ENCODE measurements at regions not wholly inside any gene's neighbourhood (a gene's known extent, or its start where the extent isn't known, plus 50 kb on each side); places are given as distances from the start of the nearest gene placed in this dataset.

- no peaks in the 10 kb centered on the region for H3K36me3 ChIP-seq (replicated peaks in 1 of 2; ENCODE audit: control insufficient read depth in 1 of 2, insufficient read depth in 2 of 2, low read length in 2 of 2)
- no peak for DNase-seq
- Mint-ChIP-seq H3K36me3 (no peaks in the 10 kb centered on the region), H3K4me1 (peaks cover 5% of the 10 kb centered on the region), H3K27ac (no peak overlapping the region), H3K27me3 (ENCODE audit: low read depth in 3 of 3) (peaks cover 0 to 2% (median 1%) of the 10 kb centered on the region in 3 donors), H3K4me3 (no peak overlapping the region), H3K9me3 (peaks cover 0 to 7% (median 3%) of the 10 kb centered on the region in 7 donors)
- no peak for TF ChIP-seq CTCF (IDR thresholded peaks at IDR 0.05)
- no peak overlapping the region for H3K4me2 ChIP-seq (replicated peaks; ENCODE audit: extremely low read depth, low read length, poor library complexity, severe bottlenecking)
- no peaks in the 10 kb centered on the region for H3K79me2 ChIP-seq (ENCODE audit: insufficient read depth, low read length)
- intact Hi-C loops (cut with micrococcal nuclease), result no loop called here
- no peaks in the 10 kb centered on the region for H3K4me1 ChIP-seq (ENCODE audit: control insufficient read depth in 1 of 2, insufficient read depth in 2 of 2, low read length in 2 of 2)
- 100% methylated on average over 1 of the region's 3 CpGs for WGBS (ENCODE audit: insufficient coverage)
- H3K9me3 ChIP-seq (replicated peaks in 1 of 2; ENCODE audit: control insufficient read depth in 1 of 2, insufficient read depth in 1 of 2, low read length in 2 of 2), result peaks cover 0 to 2% of the 10 kb centered on the region in 2 donors
- no peak overlapping the region for H3K9ac ChIP-seq (ENCODE audit: insufficient read depth, low read length, poor library complexity, severe bottlenecking)
- no peak overlapping the region for H2AFZ ChIP-seq (ENCODE audit: insufficient read depth, low read depth, low read length, poor library complexity, severe bottlenecking)
- no peak overlapping the region for H3K4me3 ChIP-seq (replicated peaks in 1 of 3; ENCODE audit: low read depth in 2 of 3, low read length in 3 of 3)
- H4K20me1 ChIP-seq (ENCODE audit: insufficient read depth, low read length), result no peaks in the 10 kb centered on the region
- H3K27me3 ChIP-seq (ENCODE audit: control insufficient read depth in 2 of 2, insufficient read depth in 2 of 2, low read length in 2 of 2), result no peaks in the 10 kb centered on the region
- H3K27ac ChIP-seq (ENCODE audit: low read depth in 1 of 2, low read length in 2 of 2), result no peak overlapping the region
Observed at GRCh38 chr18:73835039-73835438, 312.6 kb downstream of the FBXO15 start.

GRCh38 chr18:73831688-73832087, 315.9 kb downstream of the FBXO15 start:
- H3K9me3 Mint-ChIP-seq, result peaks cover 0 to 10% (median 5%) of the 10 kb centered on the region in 7 donors
- Histone ChIP-seq H3K9me3 (replicated peaks in 1 of 2; ENCODE audit: control insufficient read depth in 1 of 2, insufficient read depth in 1 of 2, low read length in 2 of 2) (peaks cover 0 to 2% of the 10 kb centered on the region in 2 donors), H2AFZ (ENCODE audit: insufficient read depth, low read depth, low read length, poor library complexity, severe bottlenecking) (no peak overlapping the region), H3K27me3 (ENCODE audit: control insufficient read depth in 2 of 2, insufficient read depth in 2 of 2, low read length in 2 of 2) (no peaks in the 10 kb centered on the region), H3K4me3 (replicated peaks in 1 of 3; ENCODE audit: low read depth in 2 of 3, low read length in 3 of 3) (no peak overlapping the region), H3K36me3 (replicated peaks in 1 of 2; ENCODE audit: control insufficient read depth in 1 of 2, insufficient read depth in 2 of 2, low read length in 2 of 2) (no peaks in the 10 kb centered on the region), H3K27ac (ENCODE audit: low read depth in 1 of 2, low read length in 2 of 2) (no peak overlapping the region), H3K4me1 (ENCODE audit: control insufficient read depth in 1 of 2, insufficient read depth in 2 of 2, low read length in 2 of 2) (no peaks in the 10 kb centered on the region), H4K20me1 (ENCODE audit: insufficient read depth, low read length) (no peaks in the 10 kb centered on the region), H3K4me2 (replicated peaks; ENCODE audit: extremely low read depth, low read length, poor library complexity, severe bottlenecking) (no peak overlapping the region), H3K79me2 (ENCODE audit: insufficient read depth, low read length) (no peaks in the 10 kb centered on the region), H3K9ac (ENCODE audit: insufficient read depth, low read length, poor library complexity, severe bottlenecking) (no peak overlapping the region)
- 90% methylated on average over 6 of the region's 6 CpGs for whole genome bisulfite sequencing (ENCODE audit: insufficient coverage)
- H3K27me3 Mint-ChIP-seq (ENCODE audit: low read depth in 3 of 3), result peaks cover 0 to 3% (median 0%) of the 10 kb centered on the region in 3 donors
- H3K36me3 Mint-ChIP-seq, result no peaks in the 10 kb centered on the region
- H3K4me3 Mint-ChIP-seq, result no peak overlapping the region
- intact Hi-C loops (cut with micrococcal nuclease), result no loop called here
- H3K4me1 Mint-ChIP-seq, result no peaks in the 10 kb centered on the region
- no peak for TF ChIP-seq CTCF (IDR thresholded peaks at IDR 0.05)
- no peak for DNase-seq
- H3K27ac Mint-ChIP-seq, result no peak overlapping the region

Data from CD14-positive monocyte (primary cell).